Activated naive CD8-positive, alpha-beta T cell treated with anti-CD3 and anti-CD28 coated beads, Interleukin-2, amount 10 ng/mL, durations not matched to agents 7 days and 5 days (primary cell): ENCODE measurements at regions not wholly inside any gene's neighbourhood (a gene's known extent, or its start where the extent isn't known, plus 50 kb on each side); places are given as distances from the start of the nearest gene placed in this dataset.

Experiments
- ATAC-seq: fragments of 150-1000 bp; cut with Tn5 transposase; one replicate; pipeline ENCODE4 v1.10.0; 2021; ENCODE audit warnings: low read depth, moderate library complexity
- POLR2A ChIA-PET: fragments of 350-600 bp; sonication (Branson Sonifier 250); formaldehyde crosslinking; loops from one replicate; lab custom pipeline; 2021; ENCODE audit warnings: antibody characterized with exemption; lab: Charles Lee
- DNase-seq: peaks from one replicate; pipeline ENCODE4 v3.0.0; 2021
- H3K27ac Mint-ChIP-seq: one replicate; pipeline ENCODE4 v1.8.0; 2022; ENCODE audit warnings: mild to moderate bottlenecking, mixed read lengths
- H3K27me3 Mint-ChIP-seq: one replicate; pipeline ENCODE4 v1.8.0; 2022; ENCODE audit warnings: mild to moderate bottlenecking, moderate library complexity, mixed read lengths
- H3K36me3 Mint-ChIP-seq: one replicate; pipeline ENCODE4 v1.8.0; 2021; ENCODE audit warnings: mild to moderate bottlenecking, mixed read lengths
- H3K4me1 Mint-ChIP-seq: one replicate; pipeline ENCODE4 v1.8.0; 2021; ENCODE audit warnings: mixed read lengths
- H3K4me3 Mint-ChIP-seq: one replicate; pipeline ENCODE4 v1.8.0; 2022; ENCODE audit warnings: mild to moderate bottlenecking, moderate library complexity, mixed read lengths
- H3K9me3 Mint-ChIP-seq: one replicate; pipeline ENCODE4 v1.8.0; 2021; ENCODE audit warnings: mixed read lengths

DNA sequence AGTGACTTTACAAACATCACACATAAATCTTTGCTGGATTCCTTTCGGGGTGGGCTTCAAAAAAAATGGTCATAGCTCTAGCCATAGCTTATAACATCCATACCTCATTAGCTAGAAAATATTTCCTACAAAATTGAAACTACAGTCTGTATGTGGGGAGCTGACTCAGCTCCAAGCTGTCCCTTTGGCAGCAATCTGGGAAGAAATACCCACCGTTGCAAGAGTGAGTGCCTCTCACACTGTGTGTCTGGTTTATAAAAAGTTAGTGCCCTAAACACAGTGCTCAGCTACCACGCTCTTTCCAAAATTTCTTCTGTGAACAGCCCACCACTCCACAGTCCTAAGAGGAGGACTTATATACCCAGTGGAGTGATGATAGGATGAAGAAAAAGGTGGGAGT lies 170.1 kb downstream of the RBM43 start:
- Mint-ChIP-seq H3K27ac (no peak overlapping the region), H3K27me3 (peaks cover 2% of the 10 kb centered on the region), H3K9me3 (no peaks in the 10 kb centered on the region), H3K36me3 (no peaks in the 10 kb centered on the region), H3K4me3 (no peak overlapping the region), H3K4me1 (no peaks in the 10 kb centered on the region)
- no peak for DNase-seq
- no peak for ATAC-seq
- POLR2A ChIA-PET = no interaction called here

DNA sequence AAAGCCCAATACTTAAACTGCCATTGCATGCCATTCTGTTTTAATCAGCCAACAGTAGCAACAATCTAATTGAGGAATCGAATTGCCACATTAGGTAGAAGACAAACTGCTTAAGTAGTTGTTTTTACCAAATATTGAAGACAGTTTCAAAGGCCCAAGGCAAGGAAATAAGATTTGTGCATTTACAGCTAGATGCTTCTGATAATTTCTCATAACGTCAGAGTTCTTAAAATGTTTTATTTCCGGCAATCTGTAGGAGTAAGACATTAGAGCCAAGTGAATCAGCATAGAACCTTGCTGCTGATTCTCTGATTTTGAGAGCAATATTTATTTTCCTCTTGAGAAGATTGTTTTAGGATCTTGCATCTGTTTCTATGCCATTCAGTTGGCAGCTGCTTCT lies 174.3 kb downstream of the RBM43 start:
- H3K36me3 Mint-ChIP-seq = no peaks in the 10 kb centered on the region
- no peak for ATAC-seq
- H3K4me1 Mint-ChIP-seq = no peaks in the 10 kb centered on the region
- POLR2A ChIA-PET = no interaction called here
- no peak overlapping the region for H3K4me3 Mint-ChIP-seq
- H3K9me3 Mint-ChIP-seq = no peaks in the 10 kb centered on the region
- no peak overlapping the region for H3K27ac Mint-ChIP-seq
- H3K27me3 Mint-ChIP-seq = peaks cover 7% of the 10 kb centered on the region
- DNase-seq = no peak

DNA sequence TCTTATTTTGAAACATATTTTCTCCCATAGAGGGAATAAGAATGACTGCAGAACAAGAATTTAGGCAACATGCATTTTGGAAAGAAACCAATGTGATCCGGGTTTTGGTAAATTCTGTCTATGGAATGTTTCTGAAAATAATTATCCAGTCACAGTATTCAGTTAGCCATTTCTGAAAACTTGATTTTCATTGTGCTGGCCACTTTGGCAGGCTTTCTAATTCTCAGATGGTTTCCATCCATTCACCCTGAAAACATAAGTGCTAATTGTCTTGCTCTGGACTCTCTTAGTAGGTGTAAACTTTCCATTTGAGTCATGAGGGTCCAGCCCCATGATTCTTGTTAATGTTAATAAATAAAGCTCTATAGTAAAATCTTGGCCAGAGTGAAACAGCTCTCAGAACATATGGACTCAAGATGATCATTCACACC lies 176.5 kb downstream of the RBM43 start:
- no peak for ATAC-seq
- H3K9me3 Mint-ChIP-seq = no peaks in the 10 kb centered on the region
- no peaks in the 10 kb centered on the region for H3K36me3 Mint-ChIP-seq
- POLR2A ChIA-PET = no interaction called here
- H3K4me1 Mint-ChIP-seq = no peaks in the 10 kb centered on the region
- H3K27ac Mint-ChIP-seq = no peak overlapping the region
- no peak for DNase-seq
- peaks cover 4% of the 10 kb centered on the region for H3K27me3 Mint-ChIP-seq
- H3K4me3 Mint-ChIP-seq = no peak overlapping the region

DNA sequence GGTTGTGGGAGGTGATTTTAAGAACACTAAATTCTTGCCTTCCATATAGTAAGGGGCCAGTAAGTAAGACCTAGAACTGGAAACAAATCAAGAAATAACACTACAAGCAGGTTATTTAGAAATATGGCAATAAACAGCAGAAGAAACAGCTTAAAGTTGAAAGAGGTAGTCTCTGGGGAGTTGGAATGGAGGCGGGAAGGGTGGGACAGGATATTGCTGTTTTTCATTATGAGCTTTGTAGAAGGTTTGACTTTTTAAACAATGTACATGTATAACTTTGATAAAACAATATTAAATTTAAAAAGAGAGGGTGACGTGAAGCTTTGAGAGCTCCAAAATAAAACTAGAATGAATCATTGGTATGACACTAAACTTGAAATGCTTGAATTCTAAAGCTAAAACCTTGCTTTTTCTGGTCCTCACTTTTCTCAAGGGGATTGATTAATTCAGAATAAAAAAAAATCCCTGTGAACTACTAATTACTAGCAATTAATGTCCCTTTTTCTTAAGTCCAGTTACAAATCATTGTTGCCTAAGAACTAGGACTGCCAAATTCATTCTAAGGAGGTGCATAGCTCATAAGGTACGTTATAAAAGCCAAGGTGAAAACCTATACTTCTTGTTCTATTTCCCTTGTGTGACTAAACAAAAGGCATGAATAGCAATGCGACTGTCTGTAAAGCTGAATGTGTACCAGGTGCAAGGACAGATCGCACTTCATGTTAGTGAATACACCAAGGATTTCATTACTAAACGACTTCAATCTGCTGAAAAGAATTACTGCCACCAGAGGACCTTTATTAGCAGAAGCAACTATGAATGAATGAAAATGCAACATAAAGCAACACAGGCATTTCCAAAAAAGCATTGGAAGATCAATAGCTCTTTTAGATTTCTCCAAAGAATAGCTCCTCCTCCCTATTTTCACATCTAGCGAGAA lies 177.5 kb downstream of the RBM43 start:
- Mint-ChIP-seq H3K9me3 (no peaks in the 10 kb centered on the region), H3K27me3 (peaks cover 4% of the 10 kb centered on the region), H3K36me3 (no peaks in the 10 kb centered on the region), H3K4me1 (no peaks in the 10 kb centered on the region), H3K27ac (no peak overlapping the region), H3K4me3 (no peak overlapping the region)
- DNase-seq = no peak
- POLR2A ChIA-PET = no interaction called here
- ATAC-seq = no peak

DNA sequence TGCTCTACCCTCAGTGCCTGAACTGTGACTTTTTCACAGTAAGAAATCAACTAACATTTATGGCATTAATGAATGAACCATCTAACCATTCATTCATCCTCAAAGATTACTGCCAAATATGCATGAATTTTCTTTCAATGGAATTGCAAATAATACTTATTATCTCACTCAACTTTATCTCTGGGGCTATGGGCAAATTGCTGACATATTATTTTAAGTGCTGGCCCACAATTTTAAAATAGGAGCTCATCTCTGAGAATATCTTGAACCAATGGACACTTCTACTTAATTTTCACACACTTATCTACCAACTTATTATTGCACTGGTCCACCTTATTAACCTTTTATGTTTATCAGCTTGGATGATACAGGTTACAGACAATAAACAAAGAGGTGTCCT lies 182.8 kb downstream of the RBM43 start:
- Mint-ChIP-seq H3K27ac (no peak overlapping the region), H3K36me3 (no peaks in the 10 kb centered on the region), H3K27me3 (no peaks in the 10 kb centered on the region), H3K4me3 (no peak overlapping the region), H3K4me1 (no peaks in the 10 kb centered on the region), H3K9me3 (peaks cover 4% of the 10 kb centered on the region)
- DNase-seq (no peak), ATAC-seq (no peak)
- POLR2A ChIA-PET = no interaction called here

DNA sequence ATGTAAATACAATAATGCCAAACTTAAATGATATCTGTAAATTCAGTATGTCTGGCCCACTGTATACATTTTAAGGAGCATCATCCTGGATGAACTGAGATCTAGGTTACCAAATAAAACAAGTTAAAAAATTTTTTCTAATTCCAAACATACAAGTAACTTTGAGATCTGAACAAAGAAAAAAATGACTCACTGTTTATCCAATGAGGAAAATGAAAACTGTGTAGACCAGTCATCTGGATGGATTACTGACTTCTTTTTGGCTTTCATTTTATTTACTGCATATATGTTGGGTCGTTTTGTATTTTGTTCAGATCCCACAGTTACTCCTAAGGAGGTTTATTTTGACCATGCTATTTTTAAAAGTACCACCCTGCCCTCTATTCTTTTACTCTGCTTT lies 189.8 kb downstream of the RBM43 start:
- H3K4me3 Mint-ChIP-seq = no peak overlapping the region
- H3K9me3 Mint-ChIP-seq = peaks cover under 1% of the 10 kb centered on the region
- H3K27ac Mint-ChIP-seq = no peak overlapping the region
- no peaks in the 10 kb centered on the region for H3K36me3 Mint-ChIP-seq
- ATAC-seq (no peak), DNase-seq (no peak)
- H3K27me3 Mint-ChIP-seq = no peaks in the 10 kb centered on the region
- no peaks in the 10 kb centered on the region for H3K4me1 Mint-ChIP-seq
- POLR2A ChIA-PET = no interaction called here

DNA sequence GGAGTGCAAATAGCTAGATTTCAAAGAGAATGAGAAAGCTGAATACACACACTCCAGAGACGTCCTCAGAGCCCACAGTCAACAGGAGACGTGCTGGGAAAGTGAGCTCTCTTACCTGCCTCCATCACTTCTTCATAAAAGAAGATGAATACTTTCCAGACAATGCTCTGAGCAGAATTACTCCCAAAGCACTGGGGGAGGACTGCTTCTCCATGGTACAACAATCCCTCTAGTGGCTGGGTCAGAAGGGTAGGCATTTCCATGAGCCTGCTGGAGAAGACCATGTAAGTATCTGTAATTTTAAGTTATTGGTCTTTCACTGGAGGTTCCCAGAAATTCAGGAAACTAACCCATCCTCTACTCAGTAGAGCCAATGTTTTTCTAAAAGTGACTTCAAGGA lies 190.3 kb downstream of the RBM43 start:
- POLR2A ChIA-PET = no interaction called here
- no peaks in the 10 kb centered on the region for H3K27me3 Mint-ChIP-seq
- H3K9me3 Mint-ChIP-seq = no peaks in the 10 kb centered on the region
- H3K36me3 Mint-ChIP-seq = no peaks in the 10 kb centered on the region
- ATAC-seq = no peak
- no peaks in the 10 kb centered on the region for H3K4me1 Mint-ChIP-seq
- no peak overlapping the region for H3K27ac Mint-ChIP-seq
- no peak overlapping the region for H3K4me3 Mint-ChIP-seq
- DNase-seq = no peak

DNA sequence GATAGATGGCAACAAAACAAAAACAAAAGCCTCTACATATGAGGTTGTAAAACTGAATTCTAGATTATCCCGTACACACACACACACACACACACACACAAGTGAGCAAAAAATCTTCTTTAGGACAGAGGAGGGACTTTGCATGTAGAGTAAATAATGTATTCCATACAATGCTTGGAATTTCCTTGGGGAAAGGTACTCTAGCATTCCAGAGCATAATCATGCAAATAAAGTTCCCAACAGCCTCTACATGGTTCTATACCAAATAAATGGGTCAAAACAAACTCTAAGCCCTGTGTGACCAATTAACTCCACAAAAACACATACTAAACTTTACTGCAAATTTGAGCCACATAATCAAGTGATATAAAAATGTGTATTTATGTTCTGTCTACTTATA lies 191.4 kb downstream of the RBM43 start:
- H3K36me3 Mint-ChIP-seq = no peaks in the 10 kb centered on the region
- no peaks in the 10 kb centered on the region for H3K4me1 Mint-ChIP-seq
- no peak overlapping the region for H3K27ac Mint-ChIP-seq
- no peaks in the 10 kb centered on the region for H3K9me3 Mint-ChIP-seq
- DNase-seq (no peak), ATAC-seq (no peak)
- no peaks in the 10 kb centered on the region for H3K27me3 Mint-ChIP-seq
- no peak overlapping the region for H3K4me3 Mint-ChIP-seq
- POLR2A ChIA-PET = no interaction called here

DNA sequence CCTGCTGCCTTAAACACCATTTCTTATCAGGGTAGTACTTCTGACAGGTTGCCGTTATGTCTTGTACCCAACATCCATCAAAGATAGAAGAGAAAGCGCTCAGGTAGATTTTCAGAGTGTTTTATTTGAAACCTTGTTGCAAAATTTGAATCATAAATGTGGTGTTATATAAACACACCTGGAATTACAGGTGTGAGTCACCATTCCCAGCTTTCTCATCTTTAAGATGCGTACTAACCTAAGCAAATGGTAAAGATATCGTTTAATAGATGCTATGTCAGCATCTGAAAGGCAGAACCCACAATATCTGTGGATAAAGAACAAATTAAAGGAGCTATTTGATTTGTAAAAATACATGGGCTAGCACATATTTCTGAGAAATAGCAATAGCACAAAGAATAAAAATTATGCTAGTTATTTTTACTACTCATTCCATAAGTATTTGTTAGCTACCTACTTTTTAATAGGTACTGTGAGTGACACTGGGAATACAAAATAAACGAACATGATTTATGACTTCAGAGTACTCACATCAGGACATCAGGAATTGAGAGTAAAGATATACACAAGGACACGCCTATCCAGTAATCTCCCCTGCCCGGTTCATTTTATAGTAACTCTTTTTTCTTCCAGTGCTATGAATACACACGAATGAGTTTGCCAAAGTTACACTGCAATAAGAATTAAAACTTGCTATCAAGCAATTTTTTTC lies 193.8 kb downstream of the RBM43 start:
- Mint-ChIP-seq H3K4me1 (no peaks in the 10 kb centered on the region), H3K9me3 (no peaks in the 10 kb centered on the region), H3K27ac (no peak overlapping the region), H3K36me3 (no peaks in the 10 kb centered on the region), H3K4me3 (no peak overlapping the region), H3K27me3 (no peaks in the 10 kb centered on the region)
- DNase-seq (no peak), ATAC-seq (no peak)
- POLR2A ChIA-PET = no interaction called here

DNA sequence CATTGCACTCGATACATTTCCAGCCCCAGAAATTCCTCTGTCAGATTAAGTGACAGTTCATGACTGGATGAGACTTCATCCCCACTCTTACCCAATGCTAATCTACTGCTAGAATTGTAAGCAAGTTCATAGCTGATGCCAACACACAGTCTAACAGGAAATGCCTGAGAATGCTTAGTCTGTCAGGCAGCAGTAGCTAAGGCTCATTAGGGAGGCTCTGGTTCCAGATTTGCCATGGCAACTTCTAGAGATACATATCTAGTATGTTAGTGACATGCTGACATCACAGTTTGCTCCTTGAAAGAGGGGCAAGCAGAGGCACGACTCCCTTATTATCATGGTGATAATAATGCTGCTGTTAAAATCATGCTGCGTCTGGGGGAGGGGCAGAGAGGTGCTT lies 198.4 kb downstream of the RBM43 start:
- POLR2A ChIA-PET = no interaction called here
- no peaks in the 10 kb centered on the region for H3K9me3 Mint-ChIP-seq
- no peak overlapping the region for H3K4me3 Mint-ChIP-seq
- peaks cover 11% of the 10 kb centered on the region for H3K27me3 Mint-ChIP-seq
- no peaks in the 10 kb centered on the region for H3K4me1 Mint-ChIP-seq
- DNase-seq (no peak), ATAC-seq (no peak)
- no peaks in the 10 kb centered on the region for H3K36me3 Mint-ChIP-seq
- H3K27ac Mint-ChIP-seq = no peak overlapping the region

DNA sequence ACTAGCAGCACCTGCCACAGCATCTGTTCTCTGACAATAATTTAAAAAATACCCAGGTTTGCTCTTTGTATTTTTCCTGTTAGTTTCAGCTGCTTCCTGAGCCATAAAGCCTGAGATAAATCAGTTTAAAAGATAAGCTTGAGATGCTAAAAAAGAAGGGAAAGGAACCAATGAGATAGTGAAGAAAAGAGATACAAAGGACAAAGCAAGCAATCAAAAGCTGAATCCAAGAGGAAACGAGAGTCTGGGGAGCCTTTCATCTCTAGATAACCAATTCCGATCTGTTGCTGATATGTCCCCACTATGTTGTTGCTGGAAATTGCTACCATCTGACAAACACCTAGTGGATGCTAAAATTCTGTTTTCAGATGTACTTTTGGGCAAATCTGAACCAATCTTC lies 201.4 kb downstream of the RBM43 start:
- H3K4me1 Mint-ChIP-seq = no peaks in the 10 kb centered on the region
- DNase-seq (no peak), ATAC-seq (no peak)
- no peaks in the 10 kb centered on the region for H3K9me3 Mint-ChIP-seq
- H3K4me3 Mint-ChIP-seq = no peak overlapping the region
- no peaks in the 10 kb centered on the region for H3K36me3 Mint-ChIP-seq
- POLR2A ChIA-PET = no interaction called here
- peaks cover 11% of the 10 kb centered on the region for H3K27me3 Mint-ChIP-seq
- H3K27ac Mint-ChIP-seq = no peak overlapping the region

DNA sequence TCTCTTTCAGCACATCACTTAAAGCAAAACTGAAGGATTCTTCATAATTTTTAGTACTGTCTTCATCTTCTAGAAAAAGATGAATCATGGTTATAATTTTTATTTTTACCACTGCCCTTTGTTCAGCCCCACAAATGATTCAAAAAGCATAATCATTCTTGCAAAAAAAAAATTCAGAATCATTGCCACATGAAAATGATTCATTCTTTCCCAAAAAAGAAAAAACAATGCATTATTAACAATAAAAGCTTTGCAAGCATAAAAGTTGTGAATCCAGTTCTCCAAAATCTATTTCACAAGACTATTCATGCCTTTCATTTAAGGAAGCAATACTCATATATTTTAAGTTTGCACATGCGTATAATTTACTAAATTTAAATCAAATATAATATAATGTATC lies 204.8 kb downstream of the RBM43 start:
- Mint-ChIP-seq H3K27ac (no peak overlapping the region), H3K27me3 (peaks cover 11% of the 10 kb centered on the region), H3K4me1 (no peaks in the 10 kb centered on the region), H3K9me3 (no peaks in the 10 kb centered on the region), H3K4me3 (no peak overlapping the region), H3K36me3 (no peaks in the 10 kb centered on the region)
- DNase-seq (no peak), ATAC-seq (no peak)
- POLR2A ChIA-PET = no interaction called here

DNA sequence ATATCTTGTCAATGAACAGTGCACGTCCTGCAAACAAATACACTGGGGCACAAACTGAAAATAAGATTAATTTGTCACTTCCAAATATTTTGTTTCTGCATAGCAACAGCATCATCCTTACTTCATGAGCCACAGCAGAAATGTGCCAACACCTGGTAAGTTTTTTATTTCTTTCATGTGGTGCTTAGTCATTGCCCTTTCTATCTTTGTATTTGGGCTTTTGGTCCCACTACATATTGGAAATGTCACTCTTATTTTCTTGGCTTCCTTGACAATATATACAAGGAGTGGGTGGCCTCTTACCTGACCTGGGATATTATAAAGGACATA lies 208.0 kb downstream of the RBM43 start:
- Mint-ChIP-seq H3K4me1 (no peaks in the 10 kb centered on the region), H3K9me3 (no peaks in the 10 kb centered on the region), H3K36me3 (no peaks in the 10 kb centered on the region), H3K27ac (no peak overlapping the region), H3K27me3 (peaks cover 4% of the 10 kb centered on the region), H3K4me3 (no peak overlapping the region)
- ATAC-seq (no peak), DNase-seq (no peak)
- POLR2A ChIA-PET = no interaction called here
